Ascending aorta (tissue), 2 donors: ENCODE measurements at regions not wholly inside any gene's neighbourhood (a gene's known extent, or its start where the extent isn't known, plus 50 kb on each side); places are given as distances from the start of the nearest gene placed in this dataset.

Experiments
- DNase-seq, 2 donors: peaks; one replicate each; pipeline ENCODE4 v3.0.0-alpha.2; 2019; ENCODE audit warnings: low spot score in 2 of 2
- H3K27ac ChIP-seq, 2 donors: fragments of 200-600 bp; sonication (generic); one replicate each; pipeline ENCODE4 v1.5.1; 2016 to 2017; ENCODE audit warnings: mild to moderate bottlenecking in 1 of 2
- H3K27me3 ChIP-seq: fragments of 200-600 bp; sonication (generic); one replicate; pipeline ENCODE4 v1.5.1; 2017
- H3K36me3 ChIP-seq, 2 donors: fragments of 200-600 bp; sonication (generic); one replicate each; pipeline ENCODE4 v1.5.1; 2016
- H3K4me1 ChIP-seq, 2 donors: fragments of 200-600 bp; sonication (generic); one replicate each; pipeline ENCODE4 v1.5.1; 2016 to 2017; ENCODE audit warnings: mild to moderate bottlenecking in 1 of 2
- H3K4me3 ChIP-seq, 2 donors: fragments of 200-600 bp; sonication (generic); one replicate each; pipeline ENCODE4 v1.5.1; 2016 to 2017; ENCODE audit warnings: mild to moderate bottlenecking in 1 of 2
- H3K9me3 ChIP-seq, 2 donors: fragments of 200-600 bp; sonication (generic); one replicate each; pipeline ENCODE4 v1.5.1; 2016
- CTCF ChIP-seq, 3 experiments: fragments of 200-600 bp in 2 of 3; fragments of 450-650 bp in 1 of 3; sonication (generic) in 2 of 3; IDR thresholded peaks; one replicate each; pipeline ENCODE4 v1.5.1; 2016 to 2019; ENCODE audit warnings: antibody characterized with exemption in 3 of 3, mild to moderate bottlenecking in 1 of 3, moderate library complexity in 1 of 3
- intact Hi-C: fragments of 100-400 bp; cut with DNase I; formaldehyde crosslinking; loops from one replicate; pipeline ENCODE4 v1.15.1; 2023

GRCh38 chrX:130523460-130524394 lies 121.9 kb downstream of the RBMX2 start:
- no peaks in the 10 kb centered on the region for H3K4me1 ChIP-seq
- peak in 1 of 2 donors; percentile 9 for DNase-seq
- TF ChIP-seq CTCF (IDR thresholded peaks at IDR 0.05), result no peak
- no peaks in the 10 kb centered on the region for H3K9me3 ChIP-seq
- H3K4me3 ChIP-seq, result peak overlapping the region; percentile 37 to 62
- H3K27me3 ChIP-seq, result no peaks in the 10 kb centered on the region
- H3K27ac ChIP-seq, result no peak overlapping the region
- H3K36me3 ChIP-seq, result no peaks in the 10 kb centered on the region
- intact Hi-C loops, result no loop called here

GRCh38 chrX:130524476-130525194 lies 122.8 kb downstream of the RBMX2 start:
- intact Hi-C loops, result no loop called here
- no peak for DNase-seq
- Histone ChIP-seq H3K4me1 (no peaks in the 10 kb centered on the region), H3K27me3 (no peaks in the 10 kb centered on the region), H3K27ac (no peak overlapping the region), H3K9me3 (no peaks in the 10 kb centered on the region), H3K4me3 (peak overlapping the region in 1 of 2 donors; percentile 62), H3K36me3 (no peaks in the 10 kb centered on the region)
- TF ChIP-seq CTCF (IDR thresholded peaks at IDR 0.05), result no peak

- Histone ChIP-seq H3K27me3 (no peaks in the 10 kb centered on the region), H3K4me1 (no peaks in the 10 kb centered on the region), H3K4me3 (no peak overlapping the region), H3K27ac (no peak overlapping the region), H3K9me3 (no peaks in the 10 kb centered on the region), H3K36me3 (no peaks in the 10 kb centered on the region)
- no peak for DNase-seq
- TF ChIP-seq CTCF (IDR thresholded peaks at IDR 0.05), result no peak
- intact Hi-C loops, result no loop called here
Observed at GRCh38 chrX:130529531-130529930, 127.7 kb downstream of the RBMX2 start.

GRCh38 chrX:130531066-130531465 lies 129.3 kb downstream of the RBMX2 start:
- Histone ChIP-seq H3K27me3 (no peaks in the 10 kb centered on the region), H3K36me3 (no peaks in the 10 kb centered on the region), H3K9me3 (no peaks in the 10 kb centered on the region), H3K27ac (no peak overlapping the region), H3K4me1 (no peaks in the 10 kb centered on the region), H3K4me3 (no peak overlapping the region)
- no peak for DNase-seq
- intact Hi-C loops, result no loop called here
- TF ChIP-seq CTCF (IDR thresholded peaks at IDR 0.05), result no peak

- DNase-seq, result no peak
- Histone ChIP-seq H3K4me3 (no peak overlapping the region), H3K36me3 (no peaks in the 10 kb centered on the region), H3K4me1 (no peaks in the 10 kb centered on the region), H3K27ac (no peak overlapping the region), H3K27me3 (no peaks in the 10 kb centered on the region), H3K9me3 (no peaks in the 10 kb centered on the region)
- TF ChIP-seq CTCF (IDR thresholded peaks at IDR 0.05), result peak in 2 of 3 experiments; percentile 45 to 66
- intact Hi-C loops, result loop anchor here (2.0 kb wide), 1 partner anchor 377 kb away; no protein-coding TSS in a partner anchor
Observed at GRCh38 chrX:130539721-130540321, 138.0 kb downstream of the RBMX2 start.
